H1 (cell line): ENCODE measurements at regions not wholly inside any gene's neighbourhood (a gene's known extent, or its start where the extent isn't known, plus 50 kb on each side); places are given as distances from the start of the nearest gene placed in this dataset.

ENCODE experiments used
- ATF2 ChIP-seq: IDR thresholded peaks from 2 replicates; pipeline ENCODE4 v1.6.1; 2012; ENCODE audit warnings: low read length, inconsistent platforms
- CEBPB ChIP-seq: IDR thresholded peaks from 2 replicates; pipeline ENCODE4 v1.6.1; 2012; ENCODE audit warnings: low read depth, low read length
- CHD2 ChIP-seq: IDR thresholded peaks from 2 replicates; pipeline ENCODE4 v1.6.1; 2012; ENCODE audit warnings: low read length, improper control_type of control experiment
- CHD7 ChIP-seq: fragments of 300-600 bp; sonication (generic); IDR thresholded peaks from 2 replicates; pipeline ENCODE4 v1.7.1; 2012; ENCODE audit warnings: low read length, moderate library complexity, mild to moderate bottlenecking, inconsistent platforms; ENCODE audit not compliant: insufficient replicate concordance
- CREB1 ChIP-seq: IDR thresholded peaks from 2 replicates; pipeline ENCODE4 v1.6.1; 2012; ENCODE audit warnings: inconsistent platforms
- JUND ChIP-seq: IDR thresholded peaks from 2 replicates; pipeline ENCODE4 v1.6.1; 2011; ENCODE audit warnings: mild to moderate bottlenecking, improper control_type of control experiment, low read length
- KDM1A ChIP-seq: fragments of 200-600, 300-600 bp; sonication (generic); IDR thresholded peaks from 2 replicates; pipeline ENCODE4 v1.7.1; 2016; ENCODE audit warnings: mild to moderate bottlenecking, low read length, borderline replicate concordance
- RBBP5 ChIP-seq: IDR thresholded peaks from 2 replicates; pipeline ENCODE4 v1.7.1; 2012; ENCODE audit warnings: low read depth, mild to moderate bottlenecking, inconsistent platforms, low read length, moderate library complexity, borderline replicate concordance
- SIN3A ChIP-seq, 2 experiments: IDR thresholded peaks in 1 of 2; conservative IDR thresholded peaks in 1 of 2; 2 replicates each; pipeline ENCODE4 v1.6.1; 2011 to 2012; ENCODE audit warnings: low read length in 2 of 2, improper control_type of control experiment in 1 of 2, low read depth in 1 of 2, mild to moderate bottlenecking in 1 of 2
- SP4 ChIP-seq: IDR thresholded peaks from 2 replicates; pipeline ENCODE4 v1.6.1; 2012; ENCODE audit warnings: low read length, inconsistent platforms
- TAF7 ChIP-seq: optimal IDR thresholded peaks from 2 replicates; pipeline ENCODE3; 2011; ENCODE audit warnings: low read depth, mild to moderate bottlenecking, inconsistent platforms, low read length, moderate library complexity, borderline replicate concordance
- TCF12 ChIP-seq: IDR thresholded peaks from 2 replicates; pipeline ENCODE4 v1.6.1; 2011; ENCODE audit warnings: low read depth, mild to moderate bottlenecking, low read length

GRCh38 chr10:3684891-3685290, 100.1 kb downstream of the KLF6 start (continued):
- TF ChIP-seq CHD7 (no peak), CREB1 (no peak), KDM1A (no peak), CHD2 (no peak), JUND (no peak), ATF2 (no peak), CEBPB (no peak), TCF12 (no peak), RBBP5 (no peak), SIN3A (conservative IDR thresholded peaks at IDR 0.05 in 1 of 2, IDR thresholded peaks at IDR 0.05 in 1 of 2; ENCODE audit: low read depth in 1 of 2, low read length in 2 of 2) (no peak), TAF7 (no peak), SP4 (no peak)
